ENCODE measurements at regions not wholly inside any gene's neighbourhood (a gene's known extent, or its start where the extent isn't known, plus 50 kb on each side); places are given as distances from the start of the nearest gene placed in this dataset.

DNA sequence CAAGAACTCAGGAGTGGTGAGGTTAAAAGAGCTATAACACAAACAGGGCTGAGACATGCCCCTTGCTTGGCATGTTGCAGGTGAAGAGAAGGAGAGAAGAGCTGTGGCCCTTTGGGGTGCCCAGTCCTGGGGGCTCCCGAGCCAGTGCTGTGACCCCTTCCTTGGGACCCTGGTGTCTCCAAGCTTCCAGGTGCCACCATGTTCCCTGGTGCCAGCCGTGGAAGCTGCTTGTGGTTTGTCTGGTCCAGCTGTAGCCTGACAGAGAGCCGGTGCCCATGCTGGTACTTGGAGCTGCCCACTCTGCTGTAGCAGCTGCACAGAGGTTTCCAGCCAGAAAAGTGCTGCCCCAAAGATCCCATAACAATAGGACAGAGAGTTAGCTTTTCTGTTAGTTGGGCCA is 159.2 kb upstream of the SLC38A2 start:
- TF ChIP-seq, protein P1, sequence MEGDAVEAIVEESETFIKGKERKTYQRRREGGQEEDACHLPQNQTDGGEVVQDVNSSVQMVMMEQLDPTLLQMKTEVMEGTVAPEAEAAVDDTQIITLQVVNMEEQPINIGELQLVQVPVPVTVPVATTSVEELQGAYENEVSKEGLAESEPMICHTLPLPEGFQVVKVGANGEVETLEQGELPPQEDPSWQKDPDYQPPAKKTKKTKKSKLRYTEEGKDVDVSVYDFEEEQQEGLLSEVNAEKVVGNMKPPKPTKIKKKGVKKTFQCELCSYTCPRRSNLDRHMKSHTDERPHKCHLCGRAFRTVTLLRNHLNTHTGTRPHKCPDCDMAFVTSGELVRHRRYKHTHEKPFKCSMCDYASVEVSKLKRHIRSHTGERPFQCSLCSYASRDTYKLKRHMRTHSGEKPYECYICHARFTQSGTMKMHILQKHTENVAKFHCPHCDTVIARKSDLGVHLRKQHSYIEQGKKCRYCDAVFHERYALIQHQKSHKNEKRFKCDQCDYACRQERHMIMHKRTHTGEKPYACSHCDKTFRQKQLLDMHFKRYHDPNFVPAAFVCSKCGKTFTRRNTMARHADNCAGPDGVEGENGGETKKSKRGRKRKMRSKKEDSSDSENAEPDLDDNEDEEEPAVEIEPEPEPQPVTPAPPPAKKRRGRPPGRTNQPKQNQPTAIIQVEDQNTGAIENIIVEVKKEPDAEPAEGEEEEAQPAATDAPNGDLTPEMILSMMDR (conservative IDR thresholded peaks at IDR 0.05): no peak
- no peak for TF ChIP-seq ZFX (IDR thresholded peaks at IDR 0.05)

Measured in C4-2B (cell line).